Kidney (tissue), 13 donors: ENCODE measurements at regions not wholly inside any gene's neighbourhood (a gene's known extent, or its start where the extent isn't known, plus 50 kb on each side); places are given as distances from the start of the nearest gene placed in this dataset.

Source experiments
- DNase-seq, 5 donors: peaks; one replicate each; pipeline ENCODE4 v3.0.0-alpha.2; 2013 to 2020
- FAIRE-seq: peaks from 2 replicates; lab custom pipeline; 2012; peaks lifted over from hg19 to GRCh38; lab: Jason Lieb, UNC
- H3K27ac ChIP-seq, 2 donors: one replicate each; pipeline ENCODE4 v1.7.0; 2013; ENCODE audit warnings: low read depth in 2 of 2, low read length in 2 of 2, inconsistent platforms in 1 of 2
- H3K27me3 ChIP-seq: one replicate; pipeline ENCODE4 v1.7.1; 2013; ENCODE audit warnings: low read length, inconsistent platforms; ENCODE audit not compliant: control insufficient read depth, insufficient read depth
- H3K36me3 ChIP-seq, 3 donors: one replicate each; pipeline versions ENCODE4 v1.7.0 to v1.7.1; 2013; ENCODE audit warnings: low read length in 3 of 3, control low read depth in 1 of 3, inconsistent platforms in 1 of 3; ENCODE audit not compliant: insufficient read depth in 3 of 3, control insufficient read depth in 2 of 3
- H3K4me1 ChIP-seq, 3 donors: one replicate each; pipeline versions ENCODE4 v1.7.0 to v1.7.1; 2013; ENCODE audit warnings: low read length in 3 of 3, inconsistent platforms in 1 of 3, low read depth in 1 of 3; ENCODE audit not compliant: control insufficient read depth in 2 of 3, insufficient read depth in 2 of 3
- H3K4me3 ChIP-seq, 3 donors: one replicate each; pipeline versions ENCODE4 v1.7.0 to v1.8.1; 2013; ENCODE audit warnings: low read length in 3 of 3, control low read depth in 1 of 3, inconsistent platforms in 1 of 3
- H3K9ac ChIP-seq, 3 donors: one replicate each; pipeline versions ENCODE4 v1.7.0 to v1.7.1; 2013; ENCODE audit warnings: low read length in 3 of 3, control low read depth in 1 of 3, inconsistent platforms in 1 of 3
- H3K9me3 ChIP-seq, 3 donors: one replicate each; pipeline versions ENCODE4 v1.7.0 to v1.7.1; 2013; ENCODE audit warnings: low read length in 3 of 3, control low read depth in 1 of 3, inconsistent platforms in 1 of 3; ENCODE audit not compliant: control insufficient read depth in 2 of 3, insufficient read depth in 1 of 3
- intact Hi-C: fragments of 100-400 bp; cut with DNase I; formaldehyde crosslinking; loops from one replicate; pipeline ENCODE4 v1.11.1; 2022
- TF ChIP-seq, protein P1 (sequence below): IDR thresholded peaks from 3 replicates; pipeline ENCODE4 v1.5.1; 2012; ENCODE audit warnings: mild to moderate bottlenecking, moderate library complexity, borderline replicate concordance; ENCODE audit not compliant: insufficient read depth; ENCODE audit errors: extremely low read depth
- donor health status: control.
- donor health status: control.
- donor health status: control.
- donor health status: control.
- donor health status: control.
- donor health status: DM: yes; HTN: yes; CAD: no.
- donor health status: Normal renal cell carcinoma (clear cell type).

DNA sequence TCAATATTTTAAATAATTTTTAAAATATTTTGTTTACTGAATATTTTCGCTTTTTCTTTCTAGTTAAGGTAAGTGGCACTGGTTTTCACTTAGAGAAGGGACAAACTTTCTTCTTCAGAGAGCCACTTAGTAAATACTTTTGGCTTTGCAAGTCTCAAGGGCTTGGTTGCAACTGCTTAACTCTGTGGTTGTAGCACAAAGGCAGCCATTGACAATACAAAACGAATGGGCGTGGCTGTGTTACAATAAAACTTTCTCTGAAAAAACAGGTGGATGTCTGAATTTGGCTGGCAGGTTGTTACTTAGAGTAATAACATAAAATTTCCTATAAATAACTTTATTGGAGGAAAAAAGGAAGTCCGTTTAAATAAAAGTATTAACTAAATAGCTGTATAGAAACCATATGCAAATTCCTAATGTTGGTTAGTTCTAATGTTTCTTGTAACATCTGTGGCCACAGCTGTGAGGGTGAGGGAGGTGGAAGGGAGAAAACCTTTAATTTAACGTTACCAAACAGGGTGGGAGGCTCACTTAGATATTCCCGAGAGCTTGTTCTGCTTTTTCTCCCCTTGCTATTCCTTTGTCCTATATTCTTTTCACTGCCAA is 62.4 kb upstream of the TNP1 start:
- no peak overlapping the region for H3K27ac ChIP-seq
- intact Hi-C loops = no loop called here
- H3K4me1 ChIP-seq = no peaks in the 10 kb centered on the region
- H3K27me3 ChIP-seq = no peaks in the 10 kb centered on the region
- DNase-seq = no peak
- TF ChIP-seq, protein P1, sequence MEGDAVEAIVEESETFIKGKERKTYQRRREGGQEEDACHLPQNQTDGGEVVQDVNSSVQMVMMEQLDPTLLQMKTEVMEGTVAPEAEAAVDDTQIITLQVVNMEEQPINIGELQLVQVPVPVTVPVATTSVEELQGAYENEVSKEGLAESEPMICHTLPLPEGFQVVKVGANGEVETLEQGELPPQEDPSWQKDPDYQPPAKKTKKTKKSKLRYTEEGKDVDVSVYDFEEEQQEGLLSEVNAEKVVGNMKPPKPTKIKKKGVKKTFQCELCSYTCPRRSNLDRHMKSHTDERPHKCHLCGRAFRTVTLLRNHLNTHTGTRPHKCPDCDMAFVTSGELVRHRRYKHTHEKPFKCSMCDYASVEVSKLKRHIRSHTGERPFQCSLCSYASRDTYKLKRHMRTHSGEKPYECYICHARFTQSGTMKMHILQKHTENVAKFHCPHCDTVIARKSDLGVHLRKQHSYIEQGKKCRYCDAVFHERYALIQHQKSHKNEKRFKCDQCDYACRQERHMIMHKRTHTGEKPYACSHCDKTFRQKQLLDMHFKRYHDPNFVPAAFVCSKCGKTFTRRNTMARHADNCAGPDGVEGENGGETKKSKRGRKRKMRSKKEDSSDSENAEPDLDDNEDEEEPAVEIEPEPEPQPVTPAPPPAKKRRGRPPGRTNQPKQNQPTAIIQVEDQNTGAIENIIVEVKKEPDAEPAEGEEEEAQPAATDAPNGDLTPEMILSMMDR = no peak
- H3K9me3 ChIP-seq = no peaks in the 10 kb centered on the region
- FAIRE-seq = no peak
- H3K4me3 ChIP-seq = no peak overlapping the region
- H3K9ac ChIP-seq = no peak overlapping the region
- H3K36me3 ChIP-seq = no peaks in the 10 kb centered on the region

DNA sequence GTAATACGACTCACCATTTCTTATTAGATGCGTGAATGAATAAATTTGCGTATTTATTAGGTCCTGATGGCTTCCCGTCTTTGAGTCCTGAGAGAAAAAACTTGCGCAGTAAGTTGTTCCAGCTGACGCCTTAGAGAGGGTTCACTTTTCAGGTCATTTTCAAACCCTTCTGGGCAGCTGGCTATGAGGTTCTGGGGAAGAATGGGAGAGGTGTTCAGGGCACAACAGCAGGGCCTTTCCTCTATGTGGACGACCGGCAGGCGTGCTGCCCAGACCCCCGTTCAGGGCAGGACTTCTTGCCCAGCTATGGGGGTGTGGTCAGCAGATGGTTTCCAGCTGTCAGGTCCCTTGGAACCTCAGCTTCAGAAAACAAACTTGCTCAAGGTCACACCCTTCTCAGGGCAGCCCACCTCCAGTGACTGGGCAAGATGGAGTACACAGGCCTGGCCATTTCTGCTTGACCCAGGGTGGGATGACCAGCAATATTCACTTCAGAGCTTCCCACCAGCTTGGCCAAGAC is 61.1 kb upstream of the TNP1 start:
- no peak for FAIRE-seq
- Histone ChIP-seq H3K36me3 (no peaks in the 10 kb centered on the region), H3K4me1 (no peaks in the 10 kb centered on the region), H3K9ac (no peak overlapping the region), H3K4me3 (no peak overlapping the region), H3K27ac (no peak overlapping the region), H3K9me3 (no peaks in the 10 kb centered on the region), H3K27me3 (no peaks in the 10 kb centered on the region)
- intact Hi-C loops = no loop called here
- TF ChIP-seq, protein P1 = no peak
- peak in 1 of 5 donors; percentile 25 for DNase-seq

DNA sequence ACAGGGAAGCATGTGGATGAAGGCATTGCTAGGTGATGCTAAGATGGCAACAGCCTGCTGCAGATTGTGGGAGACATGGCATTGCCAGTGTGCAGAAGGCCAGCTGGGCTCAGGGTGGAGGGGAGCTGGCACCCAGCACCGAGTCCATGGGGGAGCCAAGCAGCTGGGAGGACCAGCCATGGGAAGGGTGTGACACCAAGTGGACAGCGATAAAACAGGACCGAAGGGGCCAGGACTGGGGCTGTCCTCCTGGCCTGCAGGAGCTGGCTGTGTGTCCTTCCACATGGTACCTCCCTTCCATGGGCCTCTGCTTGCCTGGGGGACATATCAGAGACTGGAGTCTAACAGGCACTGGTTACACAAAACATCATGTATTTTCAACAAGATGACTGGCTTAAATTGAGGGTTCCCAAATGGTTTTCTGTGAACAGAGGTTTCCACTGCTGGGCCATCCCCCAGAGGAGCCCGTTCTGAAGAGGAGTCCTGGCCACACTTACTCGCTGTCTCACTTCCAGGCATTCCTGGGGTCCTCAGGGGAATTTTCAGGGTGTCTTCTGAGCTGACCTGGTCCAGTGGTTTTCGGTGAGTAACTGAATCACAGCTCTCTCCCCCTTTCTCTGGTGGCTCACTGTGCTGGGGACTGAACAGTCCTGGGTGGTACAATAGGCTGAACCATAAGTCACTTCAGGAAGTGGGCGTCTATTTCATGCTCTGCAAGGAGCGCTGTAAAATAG is 60.4 kb upstream of the TNP1 start:
- H3K4me1 ChIP-seq = no peaks in the 10 kb centered on the region
- H3K9me3 ChIP-seq = no peaks in the 10 kb centered on the region
- no peak overlapping the region for H3K4me3 ChIP-seq
- DNase-seq (no peak), FAIRE-seq (no peak)
- H3K9ac ChIP-seq = no peak overlapping the region
- H3K36me3 ChIP-seq = no peaks in the 10 kb centered on the region
- no peaks in the 10 kb centered on the region for H3K27me3 ChIP-seq
- no peak overlapping the region for H3K27ac ChIP-seq
- TF ChIP-seq, protein P1 = no peak
- intact Hi-C loops = no loop called here
